Pulmonary artery endothelial cell (primary cell): ENCODE measurements at regions not wholly inside any gene's neighbourhood (a gene's known extent, or its start where the extent isn't known, plus 50 kb on each side); places are given as distances from the start of the nearest gene placed in this dataset.

Experiments used
- DNase-seq: peaks from one replicate; pipeline ENCODE4 v3.0.0-alpha.2; 2011; ENCODE audit warnings: low read depth, low spot score

- DNase-seq = no peak
These were observed 79.1 kb upstream of the MYCN start for GRCh38 chr2:15861172-15861822.

DNA sequence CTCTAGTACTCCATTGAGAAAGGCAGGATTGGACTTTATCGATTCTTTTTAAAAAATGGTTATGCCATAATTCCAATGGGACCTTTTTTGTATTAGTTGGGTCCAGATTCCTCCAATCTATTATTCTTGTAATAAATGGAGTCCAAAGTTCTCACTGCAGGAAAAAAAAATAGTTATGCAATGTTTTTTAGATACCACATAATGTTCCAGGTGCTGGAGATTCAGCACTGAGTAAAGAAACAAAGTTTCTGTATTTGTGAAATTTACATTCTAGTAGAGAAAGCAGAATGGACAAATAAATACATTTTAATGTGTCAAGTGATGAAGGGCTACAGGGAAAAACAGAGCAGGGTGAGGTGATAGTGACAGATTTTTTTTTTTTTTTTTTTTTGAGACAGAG, 78.5 kb upstream of the MYCN start:
- DNase-seq = no peak

DNA sequence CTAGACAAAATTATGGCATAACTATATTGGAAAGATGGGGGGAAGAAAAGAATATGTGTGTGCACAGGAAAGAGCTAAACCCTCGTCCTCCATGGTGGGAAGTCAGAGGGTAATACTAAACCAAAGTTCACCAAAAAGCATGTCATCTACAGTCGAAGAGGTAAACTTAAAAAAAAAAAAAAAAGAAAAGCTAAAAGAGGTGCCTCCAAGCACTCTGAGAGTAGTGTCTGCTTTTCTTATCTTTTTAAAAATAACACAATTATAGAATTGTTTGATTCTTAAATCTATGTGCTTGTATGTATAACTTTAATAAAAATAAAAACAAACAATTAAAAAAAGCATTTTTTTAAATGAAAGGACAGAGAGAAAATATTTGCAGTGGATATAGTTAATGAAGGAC, 77.3 kb upstream of the MYCN start:
- DNase-seq = no peak

DNA sequence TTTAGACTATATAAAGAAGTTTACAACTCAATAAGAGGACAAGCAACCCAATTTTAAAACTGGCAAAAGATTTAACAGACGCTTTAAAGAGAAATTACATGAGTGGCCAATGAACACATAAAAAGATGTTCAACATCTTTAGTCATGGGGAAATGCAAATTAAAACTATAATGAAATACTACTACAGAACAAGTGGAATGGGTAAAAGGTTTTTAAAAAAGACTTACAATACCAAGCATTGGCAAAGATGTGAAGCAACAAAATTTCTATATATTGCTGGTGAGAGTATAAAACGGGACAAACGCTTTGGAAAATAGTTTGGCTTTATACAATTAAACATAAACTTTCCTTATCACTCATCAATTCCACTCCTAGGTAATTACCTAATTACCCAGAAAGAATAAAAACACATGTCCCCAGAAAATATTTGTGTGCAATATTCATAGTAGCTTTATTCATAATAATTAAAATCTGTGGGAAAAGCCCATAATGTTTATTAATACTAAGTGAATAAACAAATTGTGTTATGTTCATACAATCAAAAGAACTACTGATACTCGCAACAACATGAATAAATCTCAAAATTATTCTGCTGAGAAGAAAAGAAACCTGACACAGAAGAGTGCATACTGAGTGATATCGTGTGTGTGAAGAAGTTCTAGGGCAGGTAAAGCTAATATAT, 76.7 kb upstream of the MYCN start:
- no peak for DNase-seq

DNA sequence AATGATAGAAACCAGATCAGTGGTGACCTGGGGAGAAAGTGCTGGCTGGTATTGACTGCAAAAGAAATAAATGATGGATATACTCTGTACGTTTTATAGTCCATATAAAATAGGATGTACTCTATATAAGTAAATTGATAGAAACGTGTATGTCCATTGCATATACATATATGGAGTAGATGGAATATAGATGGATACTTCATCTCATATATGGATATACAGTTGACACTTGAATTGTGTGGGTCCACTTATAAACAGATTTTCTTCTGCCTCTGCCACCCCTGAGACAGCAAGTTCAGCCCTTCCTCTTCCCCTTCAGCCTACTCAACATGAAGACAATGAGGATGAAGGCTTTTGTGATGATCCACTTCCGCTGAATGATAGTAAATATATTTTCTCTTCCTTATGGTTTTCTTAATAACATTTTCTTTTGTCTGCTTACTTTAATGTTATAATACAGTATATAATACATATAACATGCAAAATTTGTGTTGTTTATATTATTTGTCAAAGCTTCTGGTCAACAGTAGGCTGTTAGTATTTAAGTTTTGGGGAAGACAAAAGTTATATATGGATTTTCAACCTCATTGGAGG, 76.1 kb upstream of the MYCN start:
- DNase-seq = no peak

DNA sequence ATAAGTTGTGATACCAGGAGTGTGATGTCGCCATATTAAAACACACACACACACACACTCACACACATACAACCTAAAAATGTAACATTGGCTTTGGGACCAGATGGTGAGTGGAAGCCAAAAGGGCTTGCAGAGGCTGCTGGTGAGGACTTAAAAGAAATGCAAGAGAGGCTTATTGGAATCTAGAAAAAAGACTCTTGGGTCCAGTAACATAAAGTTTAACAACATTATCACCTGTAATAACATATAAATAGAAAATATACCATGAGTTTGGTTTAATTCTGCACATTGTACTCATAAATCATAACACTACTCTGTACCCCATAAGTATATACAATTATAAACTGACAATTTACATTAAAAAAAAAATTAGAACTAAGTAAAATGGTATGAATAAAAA, 74.4 kb upstream of the MYCN start:
- no peak for DNase-seq

DNA sequence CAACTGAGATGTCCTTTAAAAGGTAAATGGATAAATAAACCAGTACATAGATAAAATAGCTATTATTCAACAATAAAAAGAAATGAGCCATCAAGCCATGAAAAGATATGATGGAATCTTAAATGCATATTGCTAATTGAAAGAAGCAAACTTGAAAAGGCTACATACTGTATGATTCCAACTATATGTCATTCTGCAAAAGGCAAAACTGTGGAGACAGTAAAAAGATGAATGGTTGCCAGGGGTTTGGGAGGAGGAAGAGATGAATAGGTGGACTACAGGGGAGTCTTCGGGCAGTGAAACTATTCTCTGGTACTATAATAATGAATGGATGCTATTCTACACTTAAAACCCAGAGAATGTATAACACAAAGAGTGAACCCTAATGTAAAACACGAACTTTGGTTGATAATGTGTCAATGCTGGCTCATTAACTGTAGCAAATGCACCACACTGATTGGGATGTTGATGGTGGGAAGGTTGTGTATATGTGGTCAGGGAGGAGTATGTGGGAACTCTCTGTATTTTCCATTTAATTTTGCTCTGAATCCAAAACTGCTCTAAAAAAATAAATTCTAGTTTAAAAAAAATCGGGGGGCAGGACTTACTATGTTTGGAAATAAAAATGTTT, 73.7 kb upstream of the MYCN start:
- DNase-seq = no peak

GRCh38 chr2:15867194-15868171, 72.9 kb upstream of the MYCN start:
- DNase-seq = no peak

DNA sequence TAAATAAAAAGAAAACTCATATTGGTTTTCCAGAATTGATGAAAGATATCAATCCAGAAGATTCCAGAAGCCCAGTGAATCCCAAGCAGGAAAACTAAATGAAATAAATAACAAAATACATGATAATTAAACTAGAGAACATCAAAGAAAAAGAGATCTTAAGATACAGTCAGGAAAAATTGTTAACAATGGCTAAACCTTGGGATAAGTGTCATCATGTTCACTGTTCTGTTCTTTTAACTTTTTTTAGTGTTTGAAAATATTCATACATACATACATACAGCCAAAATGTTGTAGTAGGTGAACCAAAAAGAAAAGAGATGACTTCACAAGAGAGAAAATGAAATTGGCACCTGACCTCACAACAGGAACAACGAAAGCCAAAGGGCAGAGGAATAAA, 72.2 kb upstream of the MYCN start:
- DNase-seq = no peak

GRCh38 chr2:15868704-15869103, 71.6 kb upstream of the MYCN start:
- DNase-seq = no peak

DNA sequence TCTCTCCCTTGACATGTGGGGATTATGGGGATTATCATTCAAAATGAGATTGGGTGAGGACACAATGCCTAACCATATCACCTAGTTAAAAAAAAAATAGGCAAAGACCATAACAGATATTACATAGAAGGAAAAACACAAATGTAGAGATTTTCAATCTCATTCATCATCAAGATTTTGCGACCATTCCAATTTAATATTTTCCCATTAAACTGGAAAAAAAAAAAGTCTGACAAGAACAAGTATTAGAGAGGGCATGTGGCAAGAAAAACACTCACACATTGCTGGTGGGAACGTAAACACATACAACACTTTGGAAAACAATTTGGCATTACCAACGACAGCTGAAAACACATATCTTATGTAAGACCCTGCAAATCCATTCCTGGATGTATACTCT, 71.0 kb upstream of the MYCN start:
- DNase-seq = no peak

- DNase-seq = no peak
These were observed 70.5 kb upstream of the MYCN start for GRCh38 chr2:15869871-15870270.

- DNase-seq = no peak
These were observed 69.8 kb upstream of the MYCN start for GRCh38 chr2:15870565-15870964.

GRCh38 chr2:15871239-15871783, 69.0 kb upstream of the MYCN start:
- no peak for DNase-seq

DNA sequence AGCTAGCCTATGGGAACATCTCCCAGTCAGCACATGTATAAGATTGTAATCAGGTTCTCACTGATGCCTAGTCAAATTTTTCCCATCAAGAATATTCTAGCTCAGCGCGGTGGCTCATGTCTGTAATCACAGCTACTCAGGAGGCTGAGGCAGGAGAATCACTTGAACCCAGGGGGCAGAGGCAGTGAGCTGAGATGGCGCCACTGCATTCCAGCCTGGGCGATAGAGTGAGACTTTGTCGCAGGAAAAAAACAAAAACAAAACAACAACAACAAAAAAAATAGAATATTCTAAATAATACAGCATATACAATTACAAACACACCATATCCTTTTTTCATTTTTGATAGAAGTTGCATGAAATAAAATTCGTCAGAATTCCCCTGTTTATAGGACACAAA, 67.5 kb upstream of the MYCN start:
- no peak for DNase-seq

GRCh38 chr2:15874321-15874720, 66.0 kb upstream of the MYCN start:
- no peak for DNase-seq

DNA sequence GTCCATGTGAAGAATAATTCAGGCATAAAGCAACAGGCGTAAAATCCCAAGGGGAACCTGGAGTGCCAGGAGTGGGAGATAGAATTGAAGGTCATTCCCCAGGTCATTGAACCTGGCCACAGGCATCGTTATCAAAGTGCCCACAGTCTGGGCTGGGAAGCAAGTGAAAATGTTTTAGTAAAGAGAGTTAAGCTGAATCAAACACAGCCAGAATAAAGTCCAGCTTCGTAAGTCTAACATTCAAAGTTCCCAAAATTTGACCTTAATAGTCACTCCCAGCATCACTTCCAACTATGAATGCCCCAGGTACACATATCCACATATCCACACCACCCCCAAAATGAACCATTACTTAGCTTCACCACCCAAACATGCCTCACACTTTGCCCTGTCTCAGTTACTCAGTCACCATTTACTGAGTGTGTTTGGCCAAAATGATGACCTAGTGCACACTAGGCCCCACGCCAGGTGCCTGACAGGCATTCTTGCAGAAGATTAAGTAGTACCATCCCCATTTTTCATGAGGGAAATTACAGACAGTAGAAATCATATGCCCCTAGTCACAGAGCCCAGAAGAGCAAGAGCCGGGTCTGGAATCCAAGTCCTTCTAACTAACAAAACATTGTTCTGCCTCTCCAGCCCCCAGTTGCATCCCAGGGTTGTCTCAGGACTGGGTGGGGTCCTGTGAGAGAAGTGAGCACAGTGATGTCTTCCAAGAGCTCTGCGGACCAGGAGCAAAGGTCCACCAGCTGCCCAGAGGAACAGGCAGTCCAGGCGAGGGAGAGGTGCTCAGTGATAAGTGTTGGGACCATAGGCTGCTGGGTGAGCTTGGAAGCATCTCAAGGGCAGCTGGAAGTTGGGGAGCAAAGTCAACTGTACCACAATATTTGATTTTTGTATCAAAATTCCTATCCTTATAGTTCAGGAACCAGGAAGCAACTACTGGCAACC, 65.2 kb upstream of the MYCN start:
- no peak for DNase-seq

GRCh38 chr2:15875969-15876705, 64.2 kb upstream of the MYCN start:
- DNase-seq = no peak
